Gastrocnemius medialis (tissue), 4 donors: ENCODE measurements at regions not wholly inside any gene's neighbourhood (a gene's known extent, or its start where the extent isn't known, plus 50 kb on each side); places are given as distances from the start of the nearest gene placed in this dataset.

Experiments used
- CTCF ChIP-seq, 5 experiments: fragments of 450-650 bp in 3 of 5; fragments of 200-600 bp in 2 of 5; sonication (generic) in 2 of 5; IDR thresholded peaks in 4 of 5; conservative IDR thresholded peaks in 1 of 5; 1 replicate in 4 of 5; 2 replicates in 1 of 5; pipeline ENCODE4 v1.5.1; 2016 to 2019; ENCODE audit warnings: antibody characterized with exemption in 5 of 5, mild to moderate bottlenecking in 3 of 5, moderate library complexity in 3 of 5
- POLR2A ChIP-seq, 2 donors: fragments of 450-650 bp; IDR thresholded peaks; one replicate each; pipeline ENCODE4 v1.6.1; 2017; ENCODE audit warnings: antibody characterized with exemption in 2 of 2, mild to moderate bottlenecking in 2 of 2, moderate library complexity in 2 of 2

GRCh38 chr4:187552781-187553180 is 442.8 kb upstream of the ZFP42 start:
- TF ChIP-seq CTCF (IDR thresholded peaks at IDR 0.05 in 4 of 5, conservative IDR thresholded peaks at IDR 0.05 in 1 of 5) (no peak), POLR2A (IDR thresholded peaks at IDR 0.05) (no peak)
